ENCODE measurements at regions not wholly inside any gene's neighbourhood (a gene's known extent, or its start where the extent isn't known, plus 50 kb on each side); places are given as distances from the start of the nearest gene placed in this dataset.
"Not testable (repeated sequence)": the region's sequence is repeated elsewhere in the genome, so short reads cannot be mapped to it uniquely, and the experiment has no call there.

DNA sequence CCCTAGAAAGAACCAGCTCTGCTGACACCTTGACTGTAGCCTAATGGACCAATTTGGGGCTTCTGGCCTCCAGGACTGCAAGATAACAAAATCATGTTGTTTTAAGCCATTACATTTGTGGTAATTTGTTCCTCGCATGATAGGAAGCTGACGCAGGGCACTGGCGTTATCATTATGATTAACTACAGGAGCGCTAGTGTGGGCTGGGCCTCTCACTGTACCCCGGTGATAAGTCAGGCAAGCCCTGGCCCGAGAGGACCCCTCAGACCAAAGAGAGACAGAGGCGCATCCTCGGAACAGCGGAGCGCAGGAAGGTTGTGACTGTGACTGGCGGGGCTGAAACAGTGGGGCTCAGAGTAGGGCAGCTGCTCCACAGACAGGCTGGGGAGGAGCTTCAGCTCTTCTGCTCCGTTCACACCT lies 150.3 kb upstream of the CHST15 start:
- no peak overlapping the region for H3K4me3 ChIP-seq (ENCODE audit: low read depth, low read length)
- no peak for DNase-seq (ENCODE audit: low read depth, low spot score)
- TF ChIP-seq, protein P1, sequence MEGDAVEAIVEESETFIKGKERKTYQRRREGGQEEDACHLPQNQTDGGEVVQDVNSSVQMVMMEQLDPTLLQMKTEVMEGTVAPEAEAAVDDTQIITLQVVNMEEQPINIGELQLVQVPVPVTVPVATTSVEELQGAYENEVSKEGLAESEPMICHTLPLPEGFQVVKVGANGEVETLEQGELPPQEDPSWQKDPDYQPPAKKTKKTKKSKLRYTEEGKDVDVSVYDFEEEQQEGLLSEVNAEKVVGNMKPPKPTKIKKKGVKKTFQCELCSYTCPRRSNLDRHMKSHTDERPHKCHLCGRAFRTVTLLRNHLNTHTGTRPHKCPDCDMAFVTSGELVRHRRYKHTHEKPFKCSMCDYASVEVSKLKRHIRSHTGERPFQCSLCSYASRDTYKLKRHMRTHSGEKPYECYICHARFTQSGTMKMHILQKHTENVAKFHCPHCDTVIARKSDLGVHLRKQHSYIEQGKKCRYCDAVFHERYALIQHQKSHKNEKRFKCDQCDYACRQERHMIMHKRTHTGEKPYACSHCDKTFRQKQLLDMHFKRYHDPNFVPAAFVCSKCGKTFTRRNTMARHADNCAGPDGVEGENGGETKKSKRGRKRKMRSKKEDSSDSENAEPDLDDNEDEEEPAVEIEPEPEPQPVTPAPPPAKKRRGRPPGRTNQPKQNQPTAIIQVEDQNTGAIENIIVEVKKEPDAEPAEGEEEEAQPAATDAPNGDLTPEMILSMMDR (IDR thresholded peaks at IDR 0.05; ENCODE audit: low read depth, low read length), result no peak
- in situ Hi-C loops (cut with HindIII; ENCODE audit: low sequenced_read_pairs), result no loop called here

DNA sequence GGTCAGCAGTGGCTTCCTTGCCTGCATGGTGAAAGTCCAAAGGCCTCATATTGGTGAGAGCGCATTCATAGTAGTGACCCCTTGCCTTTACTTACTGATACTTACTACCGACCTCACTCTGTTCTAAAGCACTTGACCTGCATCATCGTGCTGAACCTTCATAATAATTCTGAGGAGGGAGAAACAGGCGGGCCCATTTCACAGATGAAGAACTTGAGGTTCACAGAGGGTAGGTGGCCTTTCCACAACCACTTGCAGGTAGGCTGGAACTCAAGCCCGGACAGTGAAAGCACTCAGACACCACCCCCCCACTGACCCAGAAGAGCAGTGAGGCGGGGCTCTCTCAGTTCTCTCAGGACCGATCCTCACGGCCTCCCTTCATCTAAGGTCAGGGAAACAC lies 149.4 kb upstream of the CHST15 start:
- in situ Hi-C loops (cut with HindIII; ENCODE audit: low sequenced_read_pairs), result no loop called here
- TF ChIP-seq, protein P1 (IDR thresholded peaks at IDR 0.05; ENCODE audit: low read depth, low read length), result no peak

DNA sequence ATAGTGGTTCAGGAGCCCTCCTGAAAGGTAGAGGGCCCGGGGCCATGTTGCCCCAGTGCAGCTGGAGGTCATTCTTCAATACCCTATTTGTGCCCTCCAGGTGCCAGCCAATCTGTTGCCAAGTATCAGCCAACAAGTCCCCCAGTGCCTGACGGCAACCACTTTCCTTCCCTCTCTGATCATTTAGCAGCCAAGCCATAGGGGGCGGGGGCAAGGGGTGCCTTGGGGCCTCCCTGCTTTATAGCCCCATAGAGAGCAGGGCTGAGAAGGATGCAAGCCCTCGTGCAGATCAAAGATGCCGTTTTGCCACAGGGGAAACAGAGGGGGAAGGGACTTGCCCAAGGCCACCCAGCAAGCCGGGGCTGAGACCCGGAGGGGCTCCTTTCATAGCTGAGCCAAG lies 149.0 kb upstream of the CHST15 start:
- H3K4me3 ChIP-seq (ENCODE audit: low read depth, low read length), result no peak overlapping the region
- TF ChIP-seq, protein P1 (IDR thresholded peaks at IDR 0.05; ENCODE audit: low read depth, low read length), result no peak
- DNase-seq (ENCODE audit: low read depth, low spot score), result no peak
- in situ Hi-C loops (cut with HindIII; ENCODE audit: low sequenced_read_pairs), result no loop called here

More for the DNA sequence above, 149.4 kb upstream of the CHST15 start:
- DNase-seq (ENCODE audit: low read depth, low spot score), result no peak
- H3K4me3 ChIP-seq (ENCODE audit: low read depth, low read length), result no peak overlapping the region

DNA sequence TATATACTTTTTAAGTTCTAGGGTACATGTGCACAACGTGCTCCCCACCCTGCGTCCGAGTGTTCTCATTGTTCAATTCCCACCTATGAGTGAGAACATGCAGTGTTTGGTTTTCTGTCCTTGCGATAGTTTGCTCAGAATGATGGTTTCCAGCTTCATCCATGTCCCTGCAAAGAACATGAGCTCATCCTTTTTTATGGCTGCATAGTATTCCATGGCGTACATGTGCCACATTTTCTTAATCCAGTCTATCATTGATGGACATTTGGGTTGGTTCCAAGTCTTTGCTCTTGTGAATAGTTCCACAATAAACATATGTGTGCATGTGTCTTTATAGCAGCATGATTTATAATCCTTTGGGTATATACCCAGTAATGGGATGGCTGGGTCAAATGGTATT lies 148.1 kb upstream of the CHST15 start:
- H3K4me3 ChIP-seq (ENCODE audit: low read depth, low read length); in situ Hi-C loops (cut with HindIII; ENCODE audit: low sequenced_read_pairs); DNase-seq (ENCODE audit: low read depth, low spot score): not testable (repeated sequence)

DNA sequence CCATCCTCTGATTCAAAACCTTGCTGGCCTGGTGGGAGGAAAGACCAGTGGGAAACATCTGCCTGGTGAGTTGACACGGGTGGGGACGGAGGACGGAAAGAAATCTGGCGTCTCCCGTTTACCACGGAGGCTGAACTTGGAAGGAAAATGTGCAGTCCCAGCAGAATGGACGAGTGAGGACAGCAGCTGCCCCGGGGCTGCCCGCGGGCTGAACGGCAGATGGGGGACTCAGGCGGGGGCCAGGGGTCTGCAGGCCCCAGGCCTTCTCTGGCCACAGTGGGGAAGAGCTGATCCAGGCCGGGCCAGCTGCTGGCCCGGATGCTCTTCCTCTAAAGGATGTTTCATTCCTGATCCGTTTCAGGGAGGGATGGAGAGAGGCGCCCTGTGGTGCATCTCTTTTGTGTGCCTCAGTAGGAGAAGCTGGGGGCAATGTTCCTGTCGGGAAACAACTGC lies 147.5 kb upstream of the CHST15 start:
- in situ Hi-C loops (cut with HindIII; ENCODE audit: low sequenced_read_pairs), result no loop called here
- no peak overlapping the region for H3K4me3 ChIP-seq (ENCODE audit: low read depth, low read length)
- DNase-seq (ENCODE audit: low read depth, low spot score), result no peak
- TF ChIP-seq, protein P1 (IDR thresholded peaks at IDR 0.05; ENCODE audit: low read depth, low read length), result no peak

DNA sequence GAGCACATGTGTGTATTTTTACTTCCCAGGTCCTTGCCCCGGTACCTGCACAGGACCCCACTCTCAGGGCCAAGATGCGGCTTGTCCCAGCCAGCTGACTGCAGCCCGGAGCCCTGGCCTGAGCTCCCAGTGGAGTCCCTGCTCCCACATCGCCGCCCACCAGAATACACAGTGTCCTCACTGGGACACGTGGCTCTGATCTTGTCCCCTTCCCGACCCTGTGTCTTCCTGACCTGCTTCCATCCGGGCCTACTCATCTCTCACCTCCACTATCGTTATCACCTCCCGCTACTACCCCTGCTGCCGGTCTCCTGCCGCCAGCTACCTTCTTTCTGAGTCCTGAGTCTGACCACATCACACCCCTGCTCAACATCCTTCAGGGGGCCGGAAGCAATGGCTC lies 146.3 kb upstream of the CHST15 start:
- no peak for DNase-seq (ENCODE audit: low read depth, low spot score)
- in situ Hi-C loops (cut with HindIII; ENCODE audit: low sequenced_read_pairs), result no loop called here
- no peak overlapping the region for H3K4me3 ChIP-seq (ENCODE audit: low read depth, low read length)
- TF ChIP-seq, protein P1 (IDR thresholded peaks at IDR 0.05; ENCODE audit: low read depth, low read length), result no peak

DNA sequence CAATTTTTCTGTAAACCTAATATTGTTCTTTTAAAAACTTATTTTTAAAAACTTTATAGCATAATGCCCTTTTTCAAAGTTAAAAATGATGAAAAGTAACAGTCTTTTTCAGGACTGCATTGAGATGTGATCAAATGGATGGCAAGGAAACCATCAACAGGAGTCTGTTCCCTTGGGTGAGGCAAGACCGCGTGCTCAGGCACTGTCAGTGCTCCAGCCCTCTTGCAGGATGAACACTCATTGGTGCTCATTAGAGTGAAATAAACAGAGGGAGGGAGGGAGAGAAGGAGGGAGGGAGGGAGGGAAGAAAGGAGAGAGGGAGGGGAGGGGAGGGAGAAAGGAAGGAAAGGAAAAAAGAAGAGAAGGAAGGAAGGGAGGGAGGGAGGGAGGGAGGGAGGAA lies 145.7 kb upstream of the CHST15 start:
- no peak for DNase-seq (ENCODE audit: low read depth, low spot score)
- TF ChIP-seq, protein P1 (IDR thresholded peaks at IDR 0.05; ENCODE audit: low read depth, low read length), result no peak
- in situ Hi-C loops (cut with HindIII; ENCODE audit: low sequenced_read_pairs), result no loop called here
- no peak overlapping the region for H3K4me3 ChIP-seq (ENCODE audit: low read depth, low read length)

Measured in astrocyte of the spinal cord (primary cell).